CD4-positive, alpha-beta T cell treated with Interleukin-6 for 4 hours (primary cell): ENCODE measurements at regions not wholly inside any gene's neighbourhood (a gene's known extent, or its start where the extent isn't known, plus 50 kb on each side); places are given as distances from the start of the nearest gene placed in this dataset.
A peak's percentile ranks its signal among the peaks of the same experiment; 100 is the strongest.

Experiments used
- DNase-seq: peaks from one replicate; pipeline ENCODE4 v3.0.0-alpha.2; 2020; ENCODE audit warnings: mixed read lengths

DNA sequence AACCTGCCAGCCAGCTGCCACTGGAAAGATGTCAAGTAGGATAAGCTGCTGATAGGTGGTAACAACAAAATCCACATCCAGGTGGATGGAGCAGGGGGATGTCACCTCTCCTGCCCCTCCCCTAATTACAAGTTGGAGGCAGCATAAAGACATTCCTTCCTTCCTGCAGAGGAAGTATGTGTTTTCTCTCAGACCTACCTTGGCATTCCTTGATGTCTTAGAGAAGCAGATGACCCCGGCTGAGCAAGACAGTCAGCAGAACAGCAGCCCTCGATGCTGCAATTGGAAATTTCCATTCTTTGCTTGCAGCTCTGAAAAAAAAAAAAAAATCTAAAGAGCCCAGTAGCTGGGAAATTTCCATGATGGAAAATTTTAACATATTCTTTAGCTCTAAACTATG, 137.5 kb upstream of the MKLN1 start:
- DNase-seq: no peak

DNA sequence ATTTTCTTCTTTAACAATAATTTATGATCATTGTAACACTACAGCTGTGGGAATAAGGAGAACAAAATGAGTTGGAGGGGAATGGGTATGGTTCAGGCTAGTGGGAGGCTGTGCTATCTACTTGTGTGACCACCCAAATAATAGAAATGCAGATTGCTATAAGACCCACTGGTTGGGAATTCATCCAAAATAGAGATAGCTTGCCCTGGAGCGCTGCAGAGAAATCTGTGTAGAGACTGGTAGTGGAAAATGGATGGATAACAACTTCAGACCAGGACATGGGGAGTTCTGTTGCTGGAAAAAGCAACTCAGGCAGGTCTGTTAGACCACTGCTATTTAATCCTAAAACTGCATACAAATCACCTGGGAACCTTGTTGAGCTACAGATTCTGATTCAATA, 137.1 kb upstream of the MKLN1 start:
- no peak for DNase-seq

DNA sequence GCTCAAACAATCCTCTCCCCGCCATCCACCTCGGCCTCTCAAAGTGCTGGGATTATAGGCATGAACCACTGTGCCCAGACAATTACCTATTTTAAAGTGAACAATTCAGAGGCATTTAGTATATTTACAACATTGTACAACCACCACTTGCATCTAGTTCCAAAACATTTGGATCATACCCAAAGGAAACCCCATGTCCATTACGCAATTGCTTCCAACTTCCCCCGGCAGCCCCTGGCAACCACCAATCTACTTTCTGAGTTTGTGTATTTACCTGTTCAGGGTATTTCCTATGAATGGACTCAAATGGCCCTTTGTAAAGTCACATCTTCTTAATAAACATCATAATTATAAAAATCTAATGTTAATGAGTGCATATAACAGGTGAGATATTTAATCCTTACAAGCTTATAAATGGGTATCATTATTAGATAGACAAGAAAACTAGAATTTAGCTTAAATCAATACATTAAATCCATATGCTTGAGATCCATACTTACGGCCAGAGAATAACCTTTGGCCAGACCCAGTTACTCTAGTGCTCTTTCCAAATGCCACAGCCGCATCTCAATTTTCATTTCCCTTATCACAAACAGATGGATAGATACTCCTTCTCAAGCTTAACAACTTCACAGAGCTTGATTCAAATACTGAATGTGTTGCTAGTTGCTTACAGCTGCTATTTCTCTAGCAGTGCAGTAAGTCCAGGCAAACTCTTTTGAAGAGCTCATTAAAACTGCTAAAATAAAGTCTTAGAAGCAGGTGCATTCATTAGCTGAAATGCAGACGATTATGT, 133.4 kb upstream of the MKLN1 start:
- DNase-seq: no peak

DNA sequence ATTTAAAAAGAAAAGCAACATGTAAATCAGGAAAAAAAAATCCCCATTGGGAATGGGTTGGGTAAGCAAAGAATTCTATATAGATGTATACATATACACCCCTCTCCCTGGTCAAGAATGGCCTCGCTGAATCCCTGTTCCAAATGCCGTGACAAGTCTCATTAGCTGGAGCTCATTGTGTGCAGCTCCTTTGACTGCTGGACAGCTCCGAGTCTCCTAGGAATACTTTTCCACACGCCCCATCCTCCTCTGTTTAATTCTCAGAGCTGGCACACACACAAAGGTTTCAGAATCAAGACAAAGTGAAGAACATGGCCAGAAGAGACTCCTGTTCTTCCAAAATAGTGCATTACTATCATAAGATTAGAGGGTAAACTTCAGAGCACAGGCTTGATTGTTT, 130.9 kb upstream of the MKLN1 start:
- no peak for DNase-seq

DNA sequence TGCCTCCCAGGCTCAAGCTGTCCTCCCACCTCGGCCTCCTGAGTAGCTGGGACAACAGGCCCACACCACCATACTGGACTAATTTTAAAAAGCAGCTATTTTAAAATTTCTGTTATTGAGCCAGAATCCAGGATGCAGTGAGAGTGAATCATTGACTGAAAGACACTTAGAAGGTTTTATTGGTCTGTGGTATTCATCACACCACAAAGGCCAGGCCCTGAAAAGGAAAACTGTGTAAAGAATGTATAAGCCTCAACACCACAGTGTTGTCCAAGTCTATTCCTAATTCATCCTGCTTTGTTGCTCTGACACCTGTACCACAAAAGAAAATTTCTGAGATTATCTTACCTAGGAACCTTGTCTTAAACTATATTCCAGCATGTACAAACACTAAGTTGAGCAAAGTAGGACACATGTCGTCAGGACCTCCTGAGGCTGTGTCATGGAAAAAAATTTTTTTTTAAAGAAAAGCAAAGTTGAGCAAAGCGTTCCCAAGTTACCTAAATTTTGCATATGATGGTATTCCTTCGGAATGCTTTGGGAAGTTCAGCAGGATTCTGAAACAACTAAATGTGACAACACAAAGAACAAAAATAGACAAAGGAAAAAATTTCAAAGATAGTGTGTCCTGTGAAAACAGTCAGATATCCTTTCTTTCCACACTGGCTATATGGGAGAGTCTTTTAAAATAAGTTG, 129.6 kb upstream of the MKLN1 start:
- no peak for DNase-seq

DNA sequence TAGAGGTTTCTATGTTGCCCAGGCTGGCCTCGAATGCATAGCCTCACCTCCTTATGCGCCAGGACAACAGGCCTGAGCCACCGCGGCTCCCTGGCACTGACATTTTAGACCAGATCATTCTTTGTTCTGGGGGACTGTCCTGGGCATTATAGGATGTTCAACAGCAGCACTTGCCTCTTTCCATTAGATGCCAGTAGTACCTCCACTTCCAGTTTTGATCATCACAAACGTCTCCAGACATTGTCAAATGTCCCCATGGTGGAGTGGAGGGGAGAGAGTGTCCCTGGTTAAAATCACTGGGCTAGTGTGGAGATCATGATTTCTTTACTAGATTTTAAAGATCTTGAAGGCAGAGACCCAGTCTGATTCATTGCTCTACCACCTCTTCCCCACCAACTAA, 125.2 kb upstream of the MKLN1 start:
- DNase-seq: no peak

DNA sequence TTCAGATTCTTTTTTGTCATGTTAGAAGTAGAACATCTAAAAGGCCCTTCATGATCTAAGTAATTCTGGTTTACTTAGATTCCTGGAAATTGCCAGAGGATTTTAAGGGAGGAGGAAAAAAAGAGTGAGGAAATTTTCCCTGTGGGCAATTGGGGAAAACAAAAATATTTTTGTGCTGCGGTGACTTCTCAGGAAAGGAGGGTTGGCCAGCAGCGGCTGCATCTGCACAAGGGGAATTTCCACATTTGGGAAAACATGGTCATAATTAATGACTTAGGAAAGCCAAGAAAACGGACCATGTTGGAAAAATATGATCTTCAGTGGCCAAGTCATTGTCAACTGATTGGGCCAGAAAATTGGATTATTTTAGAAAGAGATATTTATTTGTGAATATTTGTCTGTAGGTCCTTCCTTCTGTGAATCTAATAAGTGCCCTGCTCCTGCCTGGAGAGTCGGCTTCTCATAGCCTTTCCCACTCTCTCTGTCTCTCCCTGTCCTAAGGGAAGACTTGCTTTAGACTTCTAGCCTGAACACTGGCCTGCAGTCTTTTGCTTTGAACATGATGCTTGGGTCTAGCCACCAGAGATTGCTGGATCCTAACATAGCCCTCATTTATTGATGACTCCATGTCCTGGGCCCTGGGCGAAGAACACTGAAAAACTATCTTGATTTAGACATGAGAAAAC, 124.2 kb upstream of the MKLN1 start:
- DNase-seq: no peak

DNA sequence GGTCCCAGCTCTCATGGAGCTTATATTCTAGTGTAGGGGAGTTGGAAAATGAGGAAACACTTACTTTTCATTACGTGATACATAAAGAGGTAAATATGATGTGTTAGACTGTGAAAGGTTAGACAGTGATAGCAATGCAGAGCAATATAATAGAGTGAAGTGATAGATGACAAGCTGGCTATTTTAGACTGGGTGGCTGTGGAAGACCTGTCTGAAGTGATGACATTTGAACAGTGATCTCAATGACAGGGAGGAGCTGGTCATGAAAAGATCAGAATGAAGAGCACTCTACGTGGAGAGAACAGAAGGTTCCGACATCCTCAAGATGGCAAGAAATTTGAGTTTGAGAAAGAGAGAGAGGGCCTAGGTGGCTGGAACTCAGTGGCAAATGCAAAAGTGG, 118.9 kb upstream of the MKLN1 start:
- no peak for DNase-seq

DNA sequence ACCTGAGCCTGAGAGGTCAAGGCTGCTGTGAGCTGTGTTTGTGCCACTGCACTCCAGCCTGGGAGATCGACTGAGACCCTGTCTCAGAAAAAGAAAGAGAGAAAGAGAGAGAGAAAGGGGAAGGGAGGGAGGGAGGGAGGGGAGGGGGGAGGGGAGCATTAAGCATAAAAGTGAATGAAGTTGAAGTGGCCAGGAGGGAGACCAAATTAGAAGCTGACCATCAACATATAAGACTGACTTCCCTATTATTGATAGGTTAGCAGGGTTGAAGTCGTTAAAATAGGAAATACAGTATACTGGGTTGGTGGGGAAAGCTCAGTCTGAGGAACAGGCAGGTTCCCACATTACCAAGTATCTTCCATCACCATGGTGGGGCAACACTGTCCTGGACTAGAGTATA, 117.1 kb upstream of the MKLN1 start:
- no peak for DNase-seq

DNA sequence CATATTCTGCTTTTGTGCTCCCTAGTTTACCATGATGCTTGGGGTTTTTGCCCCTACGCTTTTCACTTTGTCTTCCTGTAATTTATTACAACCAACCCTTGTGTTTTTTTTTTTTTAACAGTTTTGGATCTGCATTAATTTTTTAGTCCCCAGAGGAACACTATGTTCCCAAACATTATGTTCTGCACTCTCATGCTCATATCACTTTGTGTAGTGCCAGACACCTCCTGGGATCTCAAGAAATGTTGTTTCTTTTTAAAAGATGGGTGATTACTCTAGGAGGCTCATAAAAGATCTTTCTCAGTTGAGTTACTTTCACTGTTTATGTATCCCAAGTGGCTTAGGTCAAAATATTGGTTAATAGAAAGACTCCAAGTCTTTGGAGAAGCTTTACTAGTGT, 116.2 kb upstream of the MKLN1 start:
- DNase-seq: no peak

DNA sequence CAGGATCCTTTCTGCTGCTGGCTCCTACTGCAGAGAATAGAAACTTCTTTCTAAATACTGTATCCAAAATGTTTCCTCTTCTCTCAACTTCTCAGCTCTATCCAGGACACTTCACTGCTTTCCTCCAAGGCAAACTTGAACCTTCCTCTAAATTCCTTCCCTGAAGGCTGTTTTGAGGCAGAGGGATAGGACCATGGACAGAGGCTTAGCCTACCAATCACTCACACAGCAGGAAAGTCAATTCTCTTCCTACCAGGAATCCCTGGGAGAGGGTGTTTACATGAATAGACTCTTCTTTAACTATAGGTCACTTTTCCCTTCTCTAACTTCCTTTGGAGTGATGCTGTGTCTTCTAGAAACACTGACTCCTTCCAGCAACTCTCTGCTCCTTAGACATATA, 115.6 kb upstream of the MKLN1 start:
- no peak for DNase-seq

DNA sequence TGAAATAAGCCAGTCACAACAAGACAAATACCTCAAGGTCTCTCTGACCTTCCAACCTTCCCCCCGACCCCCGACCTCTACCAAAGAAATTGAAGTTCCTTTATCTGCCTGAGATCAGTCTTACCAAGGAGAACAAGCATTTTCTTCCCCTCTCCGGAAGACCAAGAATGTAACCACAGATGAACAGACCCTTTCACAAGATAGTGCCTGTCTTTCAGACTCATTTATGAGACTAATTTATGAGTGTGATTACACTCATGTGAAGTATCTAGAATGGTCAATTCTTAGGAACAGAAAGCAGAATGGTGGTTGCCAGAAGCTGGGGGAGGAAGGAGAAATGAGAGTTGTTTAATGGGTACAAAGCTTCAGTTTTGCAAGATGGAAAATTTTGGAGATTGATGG, 108.9 kb upstream of the MKLN1 start:
- DNase-seq: no peak

DNA sequence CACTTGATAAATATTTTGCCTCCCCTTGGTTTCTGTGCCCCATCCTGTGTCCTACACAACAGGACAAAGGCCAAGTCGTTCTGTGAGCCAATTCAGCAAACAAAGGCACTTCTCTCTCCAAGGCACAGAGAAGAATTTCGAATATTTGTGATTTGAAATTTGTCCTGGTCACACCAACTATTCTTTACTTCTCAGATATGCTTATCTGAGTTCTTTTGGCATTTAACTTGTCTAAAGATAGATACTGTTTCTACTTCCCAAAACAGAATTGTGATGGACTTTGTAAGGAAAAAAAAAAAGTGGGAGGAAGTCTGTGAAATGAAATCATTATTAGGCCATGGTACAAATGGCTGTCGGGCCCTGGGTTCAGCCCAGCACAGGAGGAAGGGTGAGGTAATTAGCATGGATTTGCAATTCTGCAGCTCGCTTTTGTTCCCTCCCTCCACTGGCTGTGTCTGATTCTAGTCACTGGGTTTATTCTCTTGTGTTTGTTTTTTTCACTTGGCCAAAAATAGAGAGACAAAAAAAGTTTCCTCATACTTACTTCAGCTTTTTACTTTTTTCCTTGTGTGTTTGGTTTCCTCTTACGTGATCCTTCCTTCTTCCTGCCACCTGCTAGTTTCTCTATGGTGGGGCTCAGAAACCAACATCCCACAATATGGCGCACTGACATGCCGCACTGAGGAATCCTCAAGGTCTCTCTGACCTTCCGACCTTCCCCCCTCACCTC, 108.2 kb upstream of the MKLN1 start:
- DNase-seq: no peak

DNA sequence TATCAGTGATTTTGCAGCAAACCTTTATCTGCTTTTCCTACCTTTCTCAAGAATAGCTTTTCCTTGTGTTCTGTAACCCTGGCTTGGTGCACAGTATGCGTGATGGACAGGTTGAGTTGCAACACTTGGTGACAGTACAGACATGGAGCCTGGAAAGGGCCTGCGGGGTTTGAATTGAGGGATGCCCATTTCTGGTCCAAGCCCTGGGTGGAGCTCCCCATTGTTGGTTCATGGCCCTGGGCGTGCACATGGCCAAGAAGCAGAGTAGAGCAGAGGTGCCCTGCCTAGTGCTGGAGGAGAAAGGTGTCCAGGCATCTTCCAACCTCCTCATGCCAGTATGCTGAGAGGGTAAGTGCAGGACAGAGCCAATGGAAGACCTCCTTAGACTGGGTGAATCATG, 106.6 kb upstream of the MKLN1 start:
- DNase-seq: no peak

DNA sequence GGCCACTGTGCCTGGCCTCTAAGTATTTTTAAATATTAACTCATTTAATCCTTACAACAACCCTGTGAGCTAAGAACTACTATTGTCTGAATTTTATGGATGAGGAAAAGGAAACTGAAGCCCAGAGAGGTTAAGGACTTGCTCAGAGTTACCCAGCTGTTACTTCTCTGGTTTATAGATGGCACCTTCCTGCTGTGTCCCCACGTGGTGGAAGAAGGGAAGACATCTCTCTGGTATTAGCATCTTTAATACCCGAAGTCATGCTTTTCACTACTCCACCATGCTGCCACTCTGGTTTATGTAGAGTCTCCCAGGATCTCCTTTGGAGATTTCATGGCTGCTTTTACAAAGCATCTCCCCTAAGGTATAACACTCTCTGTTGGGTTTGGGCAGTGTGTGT, 105.5 kb upstream of the MKLN1 start:
- no peak for DNase-seq

DNA sequence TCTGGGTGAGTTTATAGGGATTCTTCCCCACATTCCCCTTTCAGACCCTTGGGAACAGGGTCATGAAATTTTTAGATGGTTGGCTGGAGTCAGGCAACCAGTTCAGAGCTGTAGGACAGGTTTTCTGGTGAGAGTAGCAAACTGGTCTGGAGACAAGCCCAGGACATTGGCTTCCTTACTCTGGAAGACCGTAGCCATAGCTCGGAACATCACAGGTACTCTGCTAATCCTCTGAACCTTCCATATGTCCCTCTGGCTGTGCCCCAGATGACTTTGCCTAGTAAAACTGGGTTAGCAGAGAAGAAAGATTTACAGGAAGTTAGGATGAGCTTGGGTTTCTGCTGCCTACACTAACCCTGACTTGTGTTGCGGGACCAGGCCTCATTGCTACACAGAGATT, 104.5 kb upstream of the MKLN1 start:
- DNase-seq: no peak

DNA sequence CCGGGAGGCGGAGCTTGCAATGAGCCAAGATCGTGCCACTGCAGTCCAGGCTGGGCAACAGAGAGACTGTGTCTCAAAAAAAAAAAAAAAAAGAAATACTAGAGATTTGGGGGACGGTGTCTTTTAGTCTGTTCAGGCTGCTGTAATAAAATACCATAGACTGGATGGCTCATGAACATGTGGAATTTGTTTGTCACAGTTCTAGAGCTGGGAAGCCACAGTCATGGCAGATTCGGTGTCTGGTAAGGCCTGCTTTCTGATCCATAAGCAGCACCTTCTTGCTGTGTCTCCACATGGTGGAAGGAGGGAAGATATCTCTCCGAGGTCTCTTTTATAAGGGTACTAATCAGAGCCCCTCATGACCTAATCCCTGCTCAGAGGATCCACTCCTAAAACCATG, 102.7 kb upstream of the MKLN1 start:
- DNase-seq: no peak

DNA sequence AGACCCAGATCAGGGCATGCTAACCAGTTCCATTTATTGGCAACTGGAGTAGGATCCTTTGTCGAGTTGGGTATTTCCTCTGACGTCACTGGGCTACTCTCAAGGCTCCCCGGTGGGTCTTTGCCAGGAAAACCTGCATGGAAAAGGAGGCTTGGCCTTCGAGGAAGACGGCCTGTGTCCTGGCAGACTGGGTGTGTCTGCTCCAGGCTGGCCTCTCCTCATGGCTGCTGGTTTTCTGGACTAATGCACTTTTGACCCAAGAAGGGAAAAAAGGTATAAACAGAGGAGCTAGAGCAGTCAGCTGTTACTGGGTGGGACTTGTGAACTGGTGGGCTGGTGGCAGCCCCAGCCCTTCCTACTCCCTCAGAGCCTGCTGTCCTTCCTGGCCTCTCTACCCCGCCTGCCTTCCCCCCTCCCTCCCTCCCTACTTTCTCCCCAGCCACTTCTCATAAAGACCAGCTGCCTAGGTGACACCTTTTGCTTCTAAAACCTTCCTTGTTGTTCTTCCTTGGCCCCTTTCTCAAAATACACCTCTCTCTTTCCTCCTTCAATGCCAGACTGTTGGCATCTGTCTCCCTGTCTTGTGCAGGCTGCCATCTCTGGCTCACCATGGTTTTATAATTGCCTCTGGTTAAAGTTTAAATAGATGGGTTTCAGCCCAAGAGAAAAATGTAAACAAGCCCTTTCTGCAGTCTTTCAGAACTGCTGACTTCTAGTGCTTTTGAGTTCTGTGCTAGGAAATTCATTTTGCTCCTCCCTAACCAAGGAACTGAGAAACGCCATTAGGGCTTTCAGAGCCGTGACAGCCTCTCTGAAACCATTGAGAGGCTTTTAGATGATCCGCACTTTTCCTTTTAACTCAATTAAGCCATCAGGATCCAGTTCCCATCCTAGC, 101.8 kb upstream of the MKLN1 start:
- no peak for DNase-seq

DNA sequence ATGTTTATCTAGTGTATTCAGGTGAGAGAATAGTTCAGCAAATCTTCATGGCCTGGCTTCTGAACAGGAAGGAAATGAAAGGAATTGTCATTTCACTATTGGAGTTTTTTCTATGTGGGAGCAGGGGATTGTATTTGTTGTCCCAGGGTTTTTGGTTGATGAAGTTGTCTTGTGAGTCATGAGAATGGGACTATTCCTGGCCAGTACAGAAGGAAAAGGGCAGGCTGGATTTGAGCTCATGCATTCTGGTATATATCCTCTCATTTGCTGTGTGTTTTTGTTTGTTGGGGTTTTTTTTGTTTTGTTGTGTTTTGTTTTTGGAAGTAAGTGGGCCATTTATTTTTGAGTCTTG, 101.2 kb upstream of the MKLN1 start:
- no peak for DNase-seq

DNA sequence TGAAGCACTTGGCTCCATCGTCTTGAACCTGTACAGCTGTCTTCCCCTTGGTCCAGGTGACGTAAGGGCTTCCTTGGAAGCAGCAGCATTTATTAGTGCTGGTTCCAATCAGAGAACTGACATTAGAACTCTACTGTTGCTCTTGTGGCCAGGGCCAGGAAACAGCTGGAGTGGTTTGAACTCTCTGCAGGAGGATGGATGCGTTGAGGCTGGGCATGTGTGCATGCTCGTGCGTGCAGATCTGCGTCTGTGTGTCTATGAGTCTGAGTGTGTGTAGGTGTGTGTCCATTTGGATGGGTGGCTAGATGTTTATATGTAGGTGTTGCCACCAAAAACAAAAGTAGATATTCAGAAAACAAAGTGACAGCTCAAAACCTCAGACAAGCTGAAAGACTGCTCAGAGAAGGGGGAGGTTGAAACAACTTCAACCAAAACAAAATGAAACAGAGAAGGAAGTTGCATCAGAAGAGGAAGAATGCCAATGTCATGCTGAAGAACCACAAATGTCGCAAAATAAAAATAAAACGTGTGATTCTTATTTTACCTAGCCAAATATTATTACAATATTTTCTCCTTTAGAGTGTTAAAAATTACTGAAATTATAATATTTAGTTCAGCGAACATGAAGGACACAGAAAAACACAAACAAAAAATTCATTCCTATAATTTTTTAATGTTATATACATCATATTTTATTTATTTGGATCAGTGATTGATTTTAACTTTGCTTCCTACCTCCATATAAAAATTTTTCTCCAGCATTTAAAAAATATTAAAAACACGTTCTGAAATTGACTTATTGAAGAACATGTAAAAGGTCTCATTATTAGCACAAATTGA, 96.1 kb upstream of the MKLN1 start:
- DNase-seq: peak; percentile 72

DNA sequence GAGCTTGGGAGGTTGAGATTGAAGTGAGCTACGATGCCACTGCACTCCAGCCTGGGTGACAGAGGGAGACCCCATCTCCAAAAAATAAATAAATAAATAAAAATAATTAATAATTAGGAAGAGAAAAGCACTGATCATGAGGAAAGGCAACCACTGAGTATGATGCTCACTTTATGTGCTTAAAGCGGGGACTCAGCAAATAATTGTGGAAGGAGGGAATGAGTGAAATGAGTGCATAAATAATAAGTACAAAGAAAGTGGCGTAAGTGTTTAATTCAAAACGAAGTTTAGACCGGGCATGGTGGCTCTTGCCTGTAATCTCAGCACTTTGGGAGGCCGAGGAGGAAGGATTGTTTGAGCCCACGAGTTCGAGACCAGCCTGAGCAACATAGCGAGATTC, 94.9 kb upstream of the MKLN1 start:
- DNase-seq: no peak

DNA sequence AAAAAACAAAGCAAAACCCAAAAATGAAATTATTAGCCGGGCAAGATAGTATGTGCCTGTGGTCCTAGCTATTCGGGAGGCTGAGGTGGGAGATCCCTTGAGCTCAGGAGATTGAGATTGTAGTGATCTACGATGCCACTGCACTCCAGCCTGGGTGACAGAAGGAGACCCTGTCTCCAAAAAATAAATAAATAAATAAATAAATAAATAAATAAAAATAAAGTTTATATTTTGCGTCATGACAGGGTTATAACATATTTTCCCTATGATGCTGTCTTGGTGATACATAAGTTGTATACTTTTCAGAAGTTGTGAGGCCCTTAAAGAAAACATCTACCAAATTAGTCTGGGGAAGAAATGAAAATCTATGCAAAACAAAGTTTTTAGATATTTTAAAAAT, 94.5 kb upstream of the MKLN1 start:
- DNase-seq: no peak
